Panc1 (cell line): ENCODE measurements at regions not wholly inside any gene's neighbourhood (a gene's known extent, or its start where the extent isn't known, plus 50 kb on each side); places are given as distances from the start of the nearest gene placed in this dataset.

Source experiments
- ATAC-seq: fragments of 200-7000 bp; cut with Tn5 transposase; 2 replicates; pipeline ENCODE4 v1.9.1; 2020; ENCODE audit warnings: mild to moderate bottlenecking, moderate library complexity
- BruUV-seq: library from RNA; stranded (reverse); fragments of 400-500 nt; replicated peaks from 2 replicates; lab custom pipeline; 2021; lab: Mats Ljungman, UMichigan
- CTCF ChIA-PET: fragments of 300-600 bp; sonication (Branson Sonifier 250); formaldehyde crosslinking; loops from one replicate; lab custom pipeline; 2022; ENCODE audit warnings: antibody characterized with exemption; lab: Charles Lee
- POLR2A ChIA-PET: fragments of 300-600 bp; sonication (Branson Sonifier 250); formaldehyde crosslinking; loops from one replicate; lab custom pipeline; 2022; ENCODE audit warnings: antibody characterized with exemption; lab: Charles Lee
- DNase-seq: peaks from one replicate; pipeline ENCODE4 v3.0.0-alpha.2; 2010; ENCODE audit warnings: low read depth, low spot score
- H3K27ac ChIP-seq: 2 replicates; pipeline ENCODE4 v1.5.1; 2011; ENCODE audit warnings: mild to moderate bottlenecking, low read length, inconsistent platforms
- H3K27me3 ChIP-seq: fragments of 200-500 bp; sonication (Bioruptor generic); 2 replicates; pipeline ENCODE4 v1.6.0; 2014; ENCODE audit warnings: low read length, inconsistent platforms; ENCODE audit not compliant: control insufficient read depth, insufficient read depth
- H3K36me3 ChIP-seq: fragments of 200-500 bp; sonication (Bioruptor generic); 2 replicates; pipeline ENCODE4 v1.5.1; 2014; ENCODE audit warnings: inconsistent platforms, mild to moderate bottlenecking, low read length, moderate library complexity; ENCODE audit not compliant: control insufficient read depth, insufficient read depth
- H3K4me1 ChIP-seq: 2 replicates; pipeline ENCODE4 v1.5.1; 2011; ENCODE audit warnings: inconsistent platforms, mild to moderate bottlenecking, low read length, moderate library complexity; ENCODE audit not compliant: control insufficient read depth, insufficient read depth
- H3K4me3 ChIP-seq, 2 experiments: 2 replicates each; pipeline ENCODE4 v1.5.1; 2011 to 2012; ENCODE audit warnings: low read depth in 2 of 2, low read length in 2 of 2, mild to moderate bottlenecking in 2 of 2, inconsistent platforms in 1 of 2, moderate library complexity in 1 of 2
- H3K9me3 ChIP-seq: fragments of 200-500 bp; sonication (Bioruptor generic); 2 replicates; pipeline ENCODE4 v1.5.1; 2014; ENCODE audit warnings: low read depth, mild to moderate bottlenecking, inconsistent platforms, low read length, moderate library complexity; ENCODE audit not compliant: control insufficient read depth, insufficient read depth
- POLR2AphosphoS5 ChIP-seq: IDR thresholded peaks from 2 replicates; pipeline ENCODE4 v1.6.1; 2012; ENCODE audit warnings: mild to moderate bottlenecking, low read depth, low read length, moderate library complexity
- SIN3A ChIP-seq: IDR thresholded peaks from 2 replicates; pipeline ENCODE4 v1.6.1; 2012; ENCODE audit warnings: low read depth, mild to moderate bottlenecking, low read length, moderate library complexity, borderline replicate concordance; ENCODE audit not compliant: insufficient read depth
- TCF7L2 ChIP-seq: IDR thresholded peaks from 2 replicates; pipeline ENCODE4 v1.6.1; 2011; ENCODE audit warnings: mild to moderate bottlenecking, low read depth, low read length, inconsistent platforms
- in situ Hi-C: cut with HindIII; loops from 2 replicates; pipeline ENCODE4 v1.10.0; 2016; ENCODE audit warnings: low sequenced_read_pairs, low pct_unique_long_range_greater_than_20kb
- intact Hi-C: fragments of 100-400 bp; cut with micrococcal nuclease; formaldehyde crosslinking; loops from one replicate; pipeline ENCODE4 v1.10.0; 2022; ENCODE audit not compliant: unreplicated experiment
- TF ChIP-seq, protein P1 (sequence below): fragments of 450-650 bp; IDR thresholded peaks from 2 replicates; pipeline ENCODE4 v1.5.1; 2017; ENCODE audit warnings: mild to moderate bottlenecking
- TF ChIP-seq, protein P2 (sequence below), 2 experiments: IDR thresholded peaks; 2 replicates each; pipeline ENCODE4 v1.6.1; 2011 to 2012; ENCODE audit warnings: low read depth in 2 of 2, control low read depth in 1 of 2, low read length in 1 of 2, mild to moderate bottlenecking in 1 of 2, moderate library complexity in 1 of 2; ENCODE audit not compliant: insufficient read depth in 1 of 2

DNA sequence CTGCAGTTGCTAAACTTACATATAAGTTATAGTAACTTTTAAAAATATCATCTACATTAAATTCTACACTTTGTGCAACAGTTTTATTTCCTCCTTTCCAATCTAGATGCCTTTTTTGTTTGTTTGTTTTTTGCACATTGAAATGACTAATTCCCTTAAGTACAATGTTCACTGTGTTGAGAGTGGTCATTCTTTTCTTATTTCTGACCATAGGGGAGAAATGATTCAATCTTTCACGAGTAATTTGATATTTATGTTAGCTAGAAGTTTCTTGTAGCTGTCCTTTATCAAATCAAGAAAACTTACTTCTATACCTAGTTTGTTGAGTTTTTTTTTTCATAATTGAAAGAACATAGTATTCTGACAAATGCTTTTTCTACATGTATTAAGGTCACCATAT lies 85.0 kb upstream of the CBLB start:
- no peak for DNase-seq
- intact Hi-C loops (no loop called here), in situ Hi-C loops (no loop called here)
- Histone ChIP-seq H3K4me1 (no peaks in the 10 kb centered on the region), H3K27me3 (no peaks in the 10 kb centered on the region), H3K36me3 (no peaks in the 10 kb centered on the region), H3K27ac (no peak overlapping the region), H3K9me3 (no peaks in the 10 kb centered on the region), H3K4me3 (no peak overlapping the region)
- TF ChIP-seq POLR2AphosphoS5 (no peak), SIN3A (no peak), TCF7L2 (no peak)
- TF ChIP-seq, protein P1, sequence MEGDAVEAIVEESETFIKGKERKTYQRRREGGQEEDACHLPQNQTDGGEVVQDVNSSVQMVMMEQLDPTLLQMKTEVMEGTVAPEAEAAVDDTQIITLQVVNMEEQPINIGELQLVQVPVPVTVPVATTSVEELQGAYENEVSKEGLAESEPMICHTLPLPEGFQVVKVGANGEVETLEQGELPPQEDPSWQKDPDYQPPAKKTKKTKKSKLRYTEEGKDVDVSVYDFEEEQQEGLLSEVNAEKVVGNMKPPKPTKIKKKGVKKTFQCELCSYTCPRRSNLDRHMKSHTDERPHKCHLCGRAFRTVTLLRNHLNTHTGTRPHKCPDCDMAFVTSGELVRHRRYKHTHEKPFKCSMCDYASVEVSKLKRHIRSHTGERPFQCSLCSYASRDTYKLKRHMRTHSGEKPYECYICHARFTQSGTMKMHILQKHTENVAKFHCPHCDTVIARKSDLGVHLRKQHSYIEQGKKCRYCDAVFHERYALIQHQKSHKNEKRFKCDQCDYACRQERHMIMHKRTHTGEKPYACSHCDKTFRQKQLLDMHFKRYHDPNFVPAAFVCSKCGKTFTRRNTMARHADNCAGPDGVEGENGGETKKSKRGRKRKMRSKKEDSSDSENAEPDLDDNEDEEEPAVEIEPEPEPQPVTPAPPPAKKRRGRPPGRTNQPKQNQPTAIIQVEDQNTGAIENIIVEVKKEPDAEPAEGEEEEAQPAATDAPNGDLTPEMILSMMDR, result no peak
- TF ChIP-seq, protein P2, sequence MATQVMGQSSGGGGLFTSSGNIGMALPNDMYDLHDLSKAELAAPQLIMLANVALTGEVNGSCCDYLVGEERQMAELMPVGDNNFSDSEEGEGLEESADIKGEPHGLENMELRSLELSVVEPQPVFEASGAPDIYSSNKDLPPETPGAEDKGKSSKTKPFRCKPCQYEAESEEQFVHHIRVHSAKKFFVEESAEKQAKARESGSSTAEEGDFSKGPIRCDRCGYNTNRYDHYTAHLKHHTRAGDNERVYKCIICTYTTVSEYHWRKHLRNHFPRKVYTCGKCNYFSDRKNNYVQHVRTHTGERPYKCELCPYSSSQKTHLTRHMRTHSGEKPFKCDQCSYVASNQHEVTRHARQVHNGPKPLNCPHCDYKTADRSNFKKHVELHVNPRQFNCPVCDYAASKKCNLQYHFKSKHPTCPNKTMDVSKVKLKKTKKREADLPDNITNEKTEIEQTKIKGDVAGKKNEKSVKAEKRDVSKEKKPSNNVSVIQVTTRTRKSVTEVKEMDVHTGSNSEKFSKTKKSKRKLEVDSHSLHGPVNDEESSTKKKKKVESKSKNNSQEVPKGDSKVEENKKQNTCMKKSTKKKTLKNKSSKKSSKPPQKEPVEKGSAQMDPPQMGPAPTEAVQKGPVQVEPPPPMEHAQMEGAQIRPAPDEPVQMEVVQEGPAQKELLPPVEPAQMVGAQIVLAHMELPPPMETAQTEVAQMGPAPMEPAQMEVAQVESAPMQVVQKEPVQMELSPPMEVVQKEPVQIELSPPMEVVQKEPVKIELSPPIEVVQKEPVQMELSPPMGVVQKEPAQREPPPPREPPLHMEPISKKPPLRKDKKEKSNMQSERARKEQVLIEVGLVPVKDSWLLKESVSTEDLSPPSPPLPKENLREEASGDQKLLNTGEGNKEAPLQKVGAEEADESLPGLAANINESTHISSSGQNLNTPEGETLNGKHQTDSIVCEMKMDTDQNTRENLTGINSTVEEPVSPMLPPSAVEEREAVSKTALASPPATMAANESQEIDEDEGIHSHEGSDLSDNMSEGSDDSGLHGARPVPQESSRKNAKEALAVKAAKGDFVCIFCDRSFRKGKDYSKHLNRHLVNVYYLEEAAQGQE (IDR thresholded peaks at IDR 0.05; ENCODE audit: insufficient read depth in 1 of 2, low read depth in 2 of 2, low read length in 1 of 2), result no peak
- POLR2A ChIA-PET, result no interaction called here
- BruUV-seq, result no TSS peak
- CTCF ChIA-PET, result no interaction called here
- no peak for ATAC-seq

DNA sequence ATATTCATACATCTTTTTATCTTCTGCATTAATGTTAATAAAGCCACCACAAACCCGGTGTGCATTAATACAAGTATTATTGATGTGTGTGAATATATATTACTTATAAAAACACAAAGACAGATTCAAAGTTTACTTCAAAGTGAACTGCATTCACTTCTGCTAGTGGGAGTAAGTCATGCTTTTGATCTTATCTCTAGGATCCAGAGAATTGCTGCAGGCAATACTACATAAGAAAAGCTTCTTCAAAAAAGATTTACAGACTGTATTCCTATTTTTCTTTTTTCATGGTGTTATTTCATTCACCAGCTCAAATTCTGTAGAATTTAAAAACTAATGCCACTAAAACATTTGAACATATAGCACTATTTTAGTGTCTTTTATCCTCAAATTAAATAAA lies 87.5 kb upstream of the CBLB start:
- DNase-seq (no peak), ATAC-seq (no peak)
- POLR2A ChIA-PET, result no interaction called here
- intact Hi-C loops, result no loop called here
- Histone ChIP-seq H3K27me3 (no peaks in the 10 kb centered on the region), H3K36me3 (no peaks in the 10 kb centered on the region), H3K4me1 (no peaks in the 10 kb centered on the region), H3K9me3 (no peaks in the 10 kb centered on the region), H3K4me3 (no peak overlapping the region), H3K27ac (no peak overlapping the region)
- in situ Hi-C loops, result no loop called here
- no TSS peak for BruUV-seq
- no peak for TF ChIP-seq POLR2AphosphoS5
- TF ChIP-seq, protein P2 (IDR thresholded peaks at IDR 0.05; ENCODE audit: insufficient read depth in 1 of 2, low read depth in 2 of 2, low read length in 1 of 2), result no peak
- CTCF ChIA-PET, result no interaction called here
